Activated T-helper 1 cell treated with anti-CD3 and anti-CD28 coated beads, Interleukin-2, amount 50 U/mL, for 16 hours (primary cell): ENCODE measurements at regions not wholly inside any gene's neighbourhood (a gene's known extent, or its start where the extent isn't known, plus 50 kb on each side); places are given as distances from the start of the nearest gene placed in this dataset.
"Not testable (repeated sequence)": the region's sequence is repeated elsewhere in the genome, so short reads cannot be mapped to it uniquely, and the experiment has no call there.

ENCODE experiments used
- DNase-seq, 2 donors: peaks; one replicate each; pipeline ENCODE4 v3.0.0-alpha.2; 2020; ENCODE audit warnings: low read depth in 1 of 2, low spot score in 1 of 2

DNA sequence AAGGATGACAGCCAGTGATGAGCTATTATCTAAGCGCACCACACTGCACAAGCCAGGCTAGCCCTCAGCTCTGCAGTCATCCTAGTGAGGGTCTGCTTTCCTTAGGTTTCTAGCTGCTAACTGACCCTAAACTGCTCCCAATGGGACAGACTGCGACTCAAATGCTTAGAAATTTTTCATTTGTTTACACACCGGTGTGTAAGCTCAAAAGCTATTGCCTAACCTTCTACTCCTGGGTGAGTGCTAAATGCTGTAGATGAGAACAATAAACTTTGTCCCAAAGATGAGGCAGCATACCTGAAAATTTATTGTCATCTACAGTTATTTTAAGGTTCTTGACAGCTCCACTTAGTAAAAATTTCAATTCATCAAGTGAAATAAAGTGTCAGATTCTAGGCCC is 311.4 kb downstream of the TMEM167A start:
- no peak for DNase-seq

DNA sequence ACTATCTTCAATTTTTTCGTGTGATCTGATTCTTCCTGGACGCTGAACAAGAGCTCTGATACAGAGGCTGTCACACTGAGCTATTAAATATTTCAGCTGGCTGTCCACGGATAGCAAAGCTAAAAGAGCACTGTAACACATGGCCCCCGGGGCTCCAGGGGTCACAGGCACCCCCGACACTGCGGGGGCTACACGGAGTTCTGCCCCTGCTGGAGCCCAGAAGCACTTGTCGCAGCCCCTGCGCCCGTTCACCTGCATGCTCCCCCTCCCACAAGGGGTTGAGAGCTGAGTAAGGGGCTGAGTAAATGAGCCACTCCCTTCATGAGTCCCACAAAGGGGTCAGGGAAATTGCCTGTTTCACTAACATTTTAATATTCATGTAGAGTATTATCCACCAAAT is 316.3 kb downstream of the TMEM167A start:
- DNase-seq, result no peak

DNA sequence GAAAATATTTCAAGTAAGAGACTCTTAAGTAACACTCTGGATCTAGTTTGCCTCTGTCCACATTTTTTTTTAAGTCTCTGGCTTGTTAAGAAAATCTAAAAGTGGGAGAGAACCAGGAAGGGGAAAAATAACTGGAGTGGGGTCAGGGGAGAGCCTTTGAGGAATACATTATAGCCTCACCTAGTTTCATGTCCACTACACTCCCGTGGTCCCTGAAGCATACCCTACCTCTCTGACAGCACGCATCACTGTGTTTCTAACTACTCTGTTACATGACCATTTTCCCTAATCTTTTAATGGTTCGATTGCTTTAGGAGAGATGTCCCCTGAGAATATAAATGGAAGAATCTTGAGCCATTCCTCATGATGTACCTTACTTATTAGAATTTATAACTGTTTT is 318.3 kb downstream of the TMEM167A start:
- DNase-seq, result no peak

DNA sequence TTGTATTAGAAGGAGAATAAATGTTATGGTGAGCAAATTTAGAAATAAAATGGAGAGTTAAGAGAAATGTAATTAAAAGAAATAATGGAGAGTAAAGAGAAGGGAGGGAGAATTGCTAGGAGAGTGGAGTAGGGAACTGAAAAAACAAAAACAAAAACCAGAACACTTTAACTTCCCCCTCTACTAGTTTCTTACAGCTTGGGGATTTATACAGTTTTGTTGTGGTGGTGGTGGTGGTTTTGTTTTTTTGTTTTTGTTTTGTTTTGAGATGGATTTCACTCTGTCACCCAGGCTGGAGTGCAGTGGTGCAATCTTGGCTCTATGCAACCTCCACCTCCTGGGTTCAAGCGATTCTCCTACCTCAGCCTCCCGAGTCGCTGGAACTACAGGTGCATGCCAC is 322.4 kb downstream of the TMEM167A start:
- no peak for DNase-seq

DNA sequence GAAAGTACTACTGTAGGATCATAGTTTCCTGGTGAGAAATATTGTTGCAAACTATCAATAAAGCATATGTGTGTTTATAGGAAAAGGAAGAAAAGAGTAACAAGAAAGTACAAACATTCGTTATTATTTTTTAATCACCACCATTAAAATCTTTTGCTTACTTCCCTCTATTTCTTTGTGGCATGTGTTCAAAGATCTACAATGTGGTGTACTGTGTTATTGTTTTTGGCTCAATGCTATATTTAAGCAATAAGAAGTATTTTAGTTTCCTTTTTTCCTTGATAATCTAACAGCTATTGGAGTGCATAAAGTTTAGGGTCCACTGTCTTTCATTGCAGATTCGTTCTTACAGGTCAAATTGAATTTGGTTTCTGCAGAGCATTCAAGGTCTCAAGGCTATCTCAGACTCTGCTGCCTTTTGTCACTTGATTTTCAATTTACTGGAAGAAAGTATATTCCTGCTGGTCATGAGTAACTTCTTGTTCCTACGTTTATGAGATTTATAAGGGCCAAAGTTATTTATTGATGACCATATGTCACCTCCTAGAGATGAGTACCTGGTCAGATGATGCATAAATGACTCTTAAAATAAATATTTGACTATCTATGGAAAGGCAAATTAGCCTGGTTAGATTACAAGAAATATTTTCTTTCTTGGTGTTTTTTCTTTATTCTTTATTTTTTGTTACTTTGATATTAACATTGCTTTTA is 323.0 kb downstream of the TMEM167A start:
- DNase-seq, result no peak

DNA sequence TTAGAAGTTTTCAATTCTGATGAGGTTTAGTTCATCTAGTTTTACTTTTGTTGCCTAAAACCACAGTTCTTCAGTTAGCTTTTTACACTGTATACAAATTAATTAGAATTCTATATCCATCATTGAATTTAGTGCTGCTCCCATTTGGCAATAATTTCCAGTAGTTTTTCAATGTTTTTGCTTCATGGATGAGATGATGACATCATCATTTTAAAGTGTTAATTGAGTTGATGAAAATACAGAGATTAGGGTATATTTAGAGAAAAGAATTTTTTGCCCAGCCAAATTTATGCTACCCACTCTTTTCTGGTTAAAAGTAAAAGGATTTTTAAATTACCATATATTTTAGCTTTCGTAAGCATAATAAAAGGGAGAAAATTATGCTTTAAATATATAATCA is 323.8 kb downstream of the TMEM167A start:
- no peak for DNase-seq

DNA sequence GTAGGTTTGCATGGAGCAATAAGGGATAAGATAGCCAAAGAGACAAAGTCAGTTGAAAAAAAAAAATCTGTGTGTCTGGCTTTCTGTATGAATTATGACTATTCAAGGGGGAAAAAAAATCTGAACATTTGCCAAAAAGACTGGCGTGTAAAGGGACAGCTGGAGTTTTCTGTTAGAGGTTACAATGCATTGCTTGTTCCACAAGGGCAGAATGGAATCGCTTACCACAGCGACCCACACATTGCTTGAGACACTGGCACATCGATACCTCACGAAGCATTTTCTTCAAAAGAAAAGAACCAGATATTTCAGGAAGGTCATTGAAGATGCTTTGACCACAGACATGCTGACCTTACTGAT is 327.8 kb downstream of the TMEM167A start:
- DNase-seq, result no peak

DNA sequence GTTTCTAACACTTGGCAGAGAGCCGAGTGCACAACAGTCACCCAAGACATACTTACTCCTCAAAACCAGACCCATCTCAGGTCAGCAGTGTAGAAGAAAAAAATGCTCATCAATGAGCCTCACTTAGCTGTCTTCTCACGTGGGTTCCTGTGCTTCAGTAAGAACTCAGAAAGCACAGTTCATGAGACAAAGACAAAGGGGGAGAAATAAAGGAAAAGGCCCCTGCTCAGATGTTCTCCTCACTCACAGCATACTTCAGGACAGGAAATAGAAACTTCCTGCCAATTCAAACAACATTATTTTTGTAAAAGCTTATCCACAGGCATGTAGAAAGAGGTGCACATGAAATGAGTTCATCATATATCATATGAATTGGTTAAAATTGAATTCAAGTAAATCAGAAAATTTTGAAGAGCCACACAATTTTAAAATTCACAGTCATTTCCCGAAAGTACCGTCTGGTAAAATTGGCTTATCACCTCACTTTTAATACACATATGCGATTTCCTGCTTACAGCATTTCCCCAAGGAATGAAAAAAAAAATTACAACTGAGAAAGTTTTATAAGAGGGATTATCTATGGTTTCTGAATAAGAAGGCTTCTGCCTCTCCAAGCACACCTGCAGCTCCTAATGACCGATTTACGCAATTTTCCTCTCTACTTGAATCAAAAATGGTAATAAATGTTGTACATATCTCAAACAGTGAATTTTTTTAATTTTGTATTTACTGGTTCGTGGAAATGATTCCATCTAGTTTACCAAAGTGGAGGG is 328.3 kb downstream of the TMEM167A start:
- DNase-seq, result no peak

DNA sequence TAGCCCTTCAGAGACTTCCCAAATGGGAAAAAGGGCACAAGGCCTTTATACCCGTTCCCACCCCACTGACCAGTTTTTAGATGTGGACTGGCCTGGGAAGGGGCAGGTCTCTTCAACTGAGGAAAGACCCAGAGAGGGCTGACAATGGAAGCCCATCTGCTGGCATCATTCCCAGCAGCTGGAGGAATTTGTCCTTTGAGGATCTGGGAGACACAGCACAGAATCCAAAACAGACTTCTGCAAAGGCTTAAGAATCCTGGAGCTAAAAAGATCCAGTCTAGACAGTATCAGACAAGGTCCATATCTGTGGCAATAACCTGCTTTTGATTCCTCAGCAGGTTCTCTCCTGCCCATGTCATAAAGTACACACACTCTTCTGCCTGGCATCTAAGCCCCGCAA is 329.2 kb downstream of the TMEM167A start:
- DNase-seq, result no peak

DNA sequence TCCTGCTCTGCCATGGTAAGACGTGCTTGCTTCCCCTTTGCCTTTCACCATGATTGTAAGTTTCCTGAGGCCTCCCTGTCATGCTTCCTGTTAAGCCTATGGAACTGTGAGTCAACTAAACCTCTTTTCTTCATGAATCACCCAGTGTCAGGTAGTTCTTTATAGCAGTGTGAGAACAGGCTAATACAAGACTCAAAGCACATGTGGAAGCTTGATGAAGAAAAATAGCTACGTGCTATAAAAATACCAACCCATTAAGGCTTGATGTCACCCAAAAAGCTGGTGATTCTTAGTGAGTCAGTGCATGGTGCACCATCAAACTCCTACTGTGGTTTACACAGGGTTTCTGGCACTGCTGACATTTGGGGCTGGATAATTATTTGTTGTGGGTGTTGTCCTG is 332.2 kb downstream of the TMEM167A start:
- DNase-seq, result no peak

DNA sequence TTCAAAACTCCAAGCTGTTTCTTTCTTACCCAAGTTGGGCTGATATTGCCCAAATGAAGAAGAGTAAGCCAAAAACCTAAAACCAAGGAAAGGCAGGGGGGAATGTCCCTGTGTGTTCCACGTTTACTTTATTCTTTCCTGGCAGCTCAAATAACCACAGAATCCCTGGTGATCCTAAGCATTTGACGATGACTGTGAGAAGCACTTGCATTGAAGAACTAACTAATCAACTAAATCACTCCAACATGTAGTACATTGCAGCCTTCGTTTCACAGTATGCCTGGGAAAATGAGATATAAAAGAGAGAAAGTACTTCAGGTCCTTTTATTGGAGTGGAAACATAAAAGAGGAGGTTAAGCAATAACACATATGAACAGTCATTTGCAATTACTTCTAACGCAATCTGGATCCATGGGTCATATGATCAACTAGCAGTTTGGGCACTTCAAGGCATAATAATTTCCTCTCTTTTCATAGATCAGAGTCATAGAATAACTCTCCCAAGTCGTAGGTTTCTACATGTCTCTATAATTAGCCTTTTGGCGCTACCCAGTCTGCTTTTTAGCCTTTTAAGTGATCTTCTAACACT is 338.4 kb downstream of the TMEM167A start:
- DNase-seq, result no peak

DNA sequence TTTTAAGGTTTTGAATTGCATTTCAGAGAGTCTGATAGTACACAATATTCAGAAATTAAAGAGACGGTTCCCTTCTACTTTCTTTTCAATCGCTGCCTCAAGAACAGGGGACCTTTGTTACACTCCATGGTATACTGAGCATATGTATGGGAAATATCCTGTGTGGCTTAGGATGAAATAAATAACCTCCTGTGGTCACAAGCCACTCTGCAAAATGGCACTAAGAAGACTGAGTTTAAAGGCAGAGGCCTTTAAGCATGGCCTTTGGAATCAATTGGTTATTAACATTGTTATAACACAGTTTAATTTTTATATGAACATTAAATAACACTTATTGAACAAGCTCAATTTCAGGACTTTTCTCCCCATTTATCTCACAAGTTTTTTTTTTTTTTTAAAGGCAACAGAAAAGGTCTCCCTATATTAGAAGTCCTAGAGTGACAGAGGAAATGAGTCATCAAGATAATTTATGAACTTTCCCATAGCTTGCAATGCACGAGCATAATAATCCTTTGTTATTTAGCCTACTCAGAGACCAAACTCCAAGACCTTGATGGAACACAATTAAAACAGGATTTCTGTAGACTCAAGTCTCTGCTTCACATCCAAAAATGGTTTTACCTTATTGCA is 341.9 kb downstream of the TMEM167A start:
- DNase-seq, result no peak

DNA sequence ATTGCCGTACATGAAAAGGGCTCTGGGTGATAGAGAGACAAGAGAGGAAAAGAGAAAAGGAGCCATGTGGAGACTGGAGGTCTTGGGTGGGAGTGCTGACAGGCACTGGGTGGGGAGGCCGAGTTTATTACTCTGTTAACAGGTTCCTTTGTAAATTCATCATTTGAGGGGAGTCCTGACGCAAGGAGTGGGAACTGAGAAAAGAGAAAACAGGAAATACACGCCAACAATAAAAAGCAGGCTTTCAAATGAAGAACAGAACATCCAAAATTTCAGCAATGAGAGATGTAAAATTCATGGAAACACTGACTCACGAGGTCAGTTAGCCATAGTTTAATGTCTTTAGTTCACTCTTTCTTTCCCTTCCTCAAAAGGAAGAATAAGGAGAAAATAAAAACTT is 342.8 kb downstream of the TMEM167A start:
- no peak for DNase-seq

DNA sequence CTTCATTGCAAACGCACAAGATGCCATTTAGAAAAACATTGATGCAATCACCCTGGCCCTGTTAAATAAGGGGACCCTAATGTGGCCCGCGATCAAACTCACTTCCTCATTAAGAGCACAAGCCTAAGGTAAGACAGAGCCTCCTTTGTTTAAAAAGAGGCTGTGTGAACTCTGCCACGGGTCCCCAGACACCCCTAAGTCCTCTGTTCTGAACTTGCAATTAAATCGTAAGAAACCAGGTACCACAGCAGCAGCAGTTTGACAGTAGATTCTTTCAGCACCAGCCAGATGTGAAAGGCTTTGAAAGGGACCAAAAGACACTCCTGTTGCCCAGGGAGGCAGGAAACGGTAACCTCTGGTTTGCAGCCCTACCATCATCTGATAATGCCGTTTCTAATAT is 346.3 kb downstream of the TMEM167A start:
- no peak for DNase-seq

DNA sequence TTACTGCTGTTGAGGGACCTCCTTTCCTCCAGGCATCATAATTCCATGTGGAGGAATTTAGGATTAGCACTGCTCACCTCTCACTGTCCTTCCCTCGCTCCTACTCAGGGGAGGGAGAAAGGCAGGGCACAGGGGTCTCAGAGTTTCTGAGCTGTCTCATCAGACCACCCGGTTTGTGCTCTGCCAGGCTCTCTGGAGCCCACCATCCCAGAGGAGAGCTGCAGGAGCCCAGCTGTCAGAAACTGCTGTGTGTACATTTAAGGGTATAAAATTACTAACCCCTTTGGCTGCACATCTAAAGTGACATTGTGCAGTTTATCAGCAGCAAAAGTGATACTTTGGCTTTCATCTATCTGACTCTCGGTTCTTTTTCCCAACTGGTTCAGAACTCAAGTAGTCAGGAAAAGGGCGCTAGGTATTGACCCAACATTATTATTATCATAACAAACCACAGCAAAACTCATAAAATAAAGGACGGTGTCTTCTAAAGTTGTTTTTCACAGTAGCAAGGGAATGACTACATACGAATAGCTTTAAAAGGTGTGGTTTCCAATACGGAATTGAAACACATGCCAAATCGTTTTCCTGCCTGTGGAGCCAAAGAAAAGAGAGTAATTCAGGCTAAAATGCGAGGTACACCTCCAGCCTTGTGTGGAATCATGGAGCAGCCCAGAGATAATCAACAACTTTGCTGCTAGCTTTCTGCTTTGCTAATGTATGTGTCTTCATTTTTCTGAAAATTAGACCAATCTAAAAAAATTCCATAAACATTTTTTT is 348.1 kb downstream of the TMEM167A start:
- DNase-seq, result no peak

DNA sequence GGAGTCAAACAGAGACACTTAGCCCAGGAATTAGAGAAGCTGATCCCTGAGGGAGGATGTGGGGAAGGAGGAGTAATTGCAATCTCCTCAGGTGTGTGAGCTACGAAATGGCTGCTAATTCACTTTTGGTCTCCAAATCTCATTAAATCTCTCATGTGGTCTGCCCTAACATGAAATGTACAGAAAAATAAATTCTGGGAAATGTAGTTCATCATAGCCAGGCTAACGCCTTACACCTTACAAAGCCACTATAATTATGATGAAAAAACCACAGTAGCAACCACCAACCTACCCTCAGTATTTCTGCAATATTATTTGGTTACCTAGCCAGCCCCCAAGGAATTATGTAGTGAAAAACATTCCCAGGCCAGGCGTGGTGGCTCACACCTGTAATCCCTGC is 354.0 kb downstream of the TMEM167A start:
- no peak for DNase-seq

DNA sequence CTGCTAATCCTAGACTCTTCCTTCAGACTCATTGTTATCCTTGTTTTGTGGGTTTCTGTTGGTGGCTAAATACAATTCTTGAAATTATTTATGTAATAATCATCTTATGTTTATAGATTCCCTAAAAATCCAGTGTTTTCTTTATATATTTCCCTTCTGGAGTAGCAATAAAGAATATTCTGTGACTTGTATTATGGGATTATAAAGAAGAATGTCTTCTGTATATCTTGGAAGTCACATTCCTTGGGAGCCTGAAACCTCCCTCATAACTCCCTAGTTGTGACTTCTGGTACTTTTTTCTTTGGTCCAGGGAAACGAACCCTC is 356.1 kb downstream of the TMEM167A start:
- no peak for DNase-seq

DNA sequence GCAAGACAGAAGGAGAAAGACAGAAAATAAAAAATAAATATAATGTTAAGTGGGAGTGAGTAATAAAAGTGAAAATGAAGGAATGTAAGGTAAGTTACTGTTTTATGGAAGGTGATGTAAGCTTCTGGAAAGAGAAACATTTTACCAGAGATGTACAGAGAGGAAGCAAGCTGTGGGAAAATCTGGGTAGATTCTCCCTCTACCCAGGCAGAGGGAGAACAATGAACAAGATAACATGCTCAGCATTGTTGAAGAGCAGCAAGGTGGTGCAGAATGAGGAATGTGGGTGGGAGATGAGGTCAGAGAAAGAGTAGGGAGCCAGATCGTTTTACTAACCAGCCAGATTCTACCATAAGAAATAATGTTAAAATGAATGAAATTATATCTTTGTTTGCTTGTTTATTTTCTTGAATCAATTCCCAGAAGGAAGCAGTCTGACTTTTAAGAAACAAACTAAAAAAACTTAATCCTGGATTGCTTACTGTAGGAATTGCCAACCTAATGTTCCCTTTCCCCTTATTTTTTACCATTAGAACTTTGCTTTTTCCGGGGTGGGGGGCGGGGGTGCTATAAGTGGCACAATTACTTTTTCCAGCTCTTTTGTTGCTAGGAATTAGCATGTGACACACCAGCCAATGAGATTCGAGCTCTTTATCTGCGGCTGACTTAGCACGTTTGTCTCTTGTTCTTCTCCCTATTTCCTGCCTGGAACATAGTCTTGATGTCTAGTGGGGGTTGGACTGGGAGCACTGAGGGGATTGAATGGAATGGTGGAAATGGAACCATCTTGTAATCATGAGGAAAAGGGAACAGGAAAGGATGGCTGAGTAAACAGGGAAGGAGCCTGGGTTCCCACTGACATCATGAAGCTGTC is 356.7 kb downstream of the TMEM167A start:
- DNase-seq, result no peak

DNA sequence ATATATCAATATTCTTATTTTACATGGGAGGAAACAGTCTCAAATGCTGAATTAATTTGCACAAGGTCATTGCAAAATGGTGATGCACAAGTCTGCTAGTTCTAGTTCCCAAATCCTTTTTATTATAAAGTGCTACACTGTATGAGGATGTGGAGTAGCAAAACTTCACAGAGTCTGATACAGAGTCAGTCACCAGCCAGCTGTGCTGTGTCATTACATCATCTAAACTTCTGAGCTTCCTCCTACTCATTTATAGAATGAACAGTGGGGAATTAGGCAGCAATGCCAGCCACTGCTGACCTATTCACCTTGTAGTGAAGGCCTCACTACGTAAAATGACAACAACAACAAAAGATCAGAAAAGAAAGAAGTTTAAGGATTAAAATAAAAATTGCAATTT is 357.8 kb downstream of the TMEM167A start:
- no peak for DNase-seq

DNA sequence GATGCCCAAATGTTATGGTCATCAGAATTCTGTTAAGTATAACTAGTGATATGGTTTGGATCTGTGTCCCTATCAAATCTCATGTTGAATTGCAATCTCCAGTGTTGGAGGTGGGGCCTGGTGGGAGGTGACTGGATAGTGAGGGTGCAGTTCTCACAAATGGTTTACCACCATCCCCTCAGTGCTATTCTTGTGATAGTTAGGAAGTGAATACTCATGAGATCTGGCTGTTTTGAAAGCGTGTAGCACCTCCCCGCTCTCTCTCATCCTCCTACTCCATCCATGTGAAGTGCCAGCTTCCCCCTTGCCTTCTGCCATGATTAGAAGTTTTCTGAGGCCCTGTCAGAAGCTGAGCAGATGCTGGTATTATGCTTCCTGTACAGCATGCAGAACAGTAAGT is 359.5 kb downstream of the TMEM167A start:
- no peak for DNase-seq

DNA sequence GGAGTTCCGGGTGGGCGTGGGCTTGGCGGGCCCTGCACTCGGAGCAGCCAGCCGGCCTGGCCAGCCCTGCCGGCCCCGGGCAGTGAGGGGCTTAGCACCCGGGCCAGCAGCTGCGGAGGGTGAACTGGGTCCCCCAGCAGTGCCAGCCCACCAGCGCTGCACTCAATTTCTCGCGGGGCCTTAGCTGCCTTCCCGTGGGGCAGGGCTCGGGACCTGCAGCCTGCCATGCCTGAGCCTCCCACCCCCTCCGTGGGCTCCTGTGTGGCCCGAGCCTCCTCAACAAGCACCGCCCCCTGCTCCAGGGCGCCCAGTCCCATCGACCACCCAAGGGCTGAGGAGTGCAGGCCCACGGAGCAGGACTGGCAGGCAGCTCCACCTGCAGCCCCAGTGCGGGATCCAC is 362.5 kb downstream of the TMEM167A start:
- not testable (repeated sequence) for DNase-seq
